ENCODE measurements at regions not wholly inside any gene's neighbourhood (a gene's known extent, or its start where the extent isn't known, plus 50 kb on each side); places are given as distances from the start of the nearest gene placed in this dataset.
"Not testable (repeated sequence)": the region's sequence is repeated elsewhere in the genome, so short reads cannot be mapped to it uniquely, and the experiment has no call there.

GRCh38 chr1:223951551-223951950 lies 105.8 kb upstream of the TP53BP2 start:
- DNase-seq: not testable (repeated sequence)

GRCh38 chr1:223949944-223950343 lies 104.2 kb upstream of the TP53BP2 start:
- not testable (repeated sequence) for DNase-seq

- not testable (repeated sequence) for DNase-seq
Observed at GRCh38 chr1:223948041-223948440, 102.3 kb upstream of the TP53BP2 start.

- DNase-seq: not testable (repeated sequence)
Observed at GRCh38 chr1:223936592-223936991, 90.8 kb upstream of the TP53BP2 start.

- not testable (repeated sequence) for DNase-seq
Observed at GRCh38 chr1:223931476-223931875, 85.7 kb upstream of the TP53BP2 start.

GRCh38 chr1:223920805-223921204 lies 75.1 kb upstream of the TP53BP2 start:
- not testable (repeated sequence) for DNase-seq

GRCh38 chr1:223915476-223915875 lies 69.7 kb upstream of the TP53BP2 start:
- not testable (repeated sequence) for DNase-seq

- not testable (repeated sequence) for DNase-seq
Observed at GRCh38 chr1:223913715-223914114, 68.0 kb upstream of the TP53BP2 start.

- not testable (repeated sequence) for DNase-seq
Observed at GRCh38 chr1:223907943-223908587, 62.3 kb upstream of the TP53BP2 start.

- DNase-seq: not testable (repeated sequence)
Observed at GRCh38 chr1:223903221-223903620, 57.5 kb upstream of the TP53BP2 start.

GRCh38 chr1:223899775-223900174 lies 54.0 kb upstream of the TP53BP2 start:
- peak; percentile 11 for DNase-seq

GRCh38 chr1:223897097-223897496 lies 51.4 kb upstream of the TP53BP2 start:
- DNase-seq: not testable (repeated sequence)

- not testable (repeated sequence) for DNase-seq
Observed at GRCh38 chr1:223895950-223896349, 50.2 kb upstream of the TP53BP2 start.

Data from NCI-H226 (cell line).